K562 (cell line): ENCODE measurements at regions not wholly inside any gene's neighbourhood (a gene's known extent, or its start where the extent isn't known, plus 50 kb on each side); places are given as distances from the start of the nearest gene placed in this dataset.

ENCODE experiments used
- ATAC-seq: fragments of 200-7000 bp; cut with Tn5 transposase; 3 replicates; pipeline ENCODE4 v1.9.1; 2020; ENCODE audit warnings: moderate library complexity
- BruUV-seq: library from RNA; stranded (reverse); fragments of 400-500 nt; replicated peaks from 2 replicates; lab custom pipeline; 2021; lab: Mats Ljungman, UMichigan
- CTCF ChIA-PET: fragments of 300-600 bp; formaldehyde crosslinking; extraction: SDS; loops from one replicate; lab custom pipeline; 2021; ENCODE audit warnings: low intra/inter-chr PET ratio; lab: Yijun Ruan, JAX
- POLR2A ChIA-PET: fragments of 300-600, 350-650 bp; sonication (Branson Sonifier 250); formaldehyde crosslinking; extraction: SDS; loops from one replicate; lab custom pipeline; 2021; ENCODE audit warnings: antibody characterized with exemption, inconsistent platforms; lab: Yijun Ruan, JAX
- DNase-seq, 4 experiments: peaks; one replicate each; pipeline versions ENCODE4 v3.0.0 to v3.0.0-alpha.2; 2011 to 2018; ENCODE audit warnings: low spot score in 3 of 4, mixed read lengths in 3 of 4; ENCODE audit errors: extremely low read depth in 1 of 4
- FAIRE-seq: peaks from 2 replicates; lab custom pipeline; 2011; peaks lifted over from hg19 to GRCh38; lab: Jason Lieb, UNC
- H2AFZ ChIP-seq: 2 replicates; pipeline ENCODE4 v1.6.0; 2011; ENCODE audit warnings: low read depth, low read length, control low read depth, inconsistent platforms
- H3K27ac ChIP-seq: fragments of 200-600 bp; 3 replicates; pipeline ENCODE4 v1.8.0; 2011; ENCODE audit warnings: low read depth, mild to moderate bottlenecking, control low read depth, inconsistent platforms, low read length, moderate library complexity, mixed read lengths; ENCODE audit errors: extremely low read depth
- H3K27me3 ChIP-seq, 2 experiments: fragments of 300-600 bp in 1 of 2; 2 replicates in 1 of 2; 3 replicates in 1 of 2; pipeline versions ENCODE4 v1.6.0 to v1.8.0; 2011; ENCODE audit warnings: inconsistent platforms in 2 of 2, low read length in 2 of 2, mild to moderate bottlenecking in 1 of 2, mixed read lengths in 1 of 2, moderate library complexity in 1 of 2; ENCODE audit not compliant: control insufficient read depth in 2 of 2, insufficient read depth in 2 of 2
- H3K36me3 ChIP-seq: fragments of 300-600 bp; 3 replicates; pipeline ENCODE4 v1.8.0; 2011; ENCODE audit warnings: mild to moderate bottlenecking, low read length, inconsistent platforms; ENCODE audit not compliant: control insufficient read depth, insufficient read depth
- H3K4me1 ChIP-seq, 2 experiments: fragments of 200-600 bp in 1 of 2; replicated peaks in 1 of 2; 2 replicates in 1 of 2; 3 replicates in 1 of 2; pipeline versions ENCODE4 v1.5.1 to v1.8.0; 2011; ENCODE audit warnings: inconsistent platforms in 2 of 2, low read length in 2 of 2, mild to moderate bottlenecking in 1 of 2, mixed read lengths in 1 of 2, moderate library complexity in 1 of 2; ENCODE audit not compliant: control insufficient read depth in 2 of 2, insufficient read depth in 2 of 2
- H3K4me2 ChIP-seq: 2 replicates; pipeline ENCODE4 v1.6.1; 2011; ENCODE audit warnings: low read length, control low read depth, inconsistent platforms, mixed read lengths; ENCODE audit not compliant: insufficient read depth
- H3K4me3 ChIP-seq: fragments of 200-600 bp; sonication (generic), shearing (Covaris generic); 2 replicates; pipeline ENCODE4 v1.5.1; 2016; ENCODE audit warnings: control low read depth, inconsistent platforms
- H3K79me2 ChIP-seq: fragments of 200-600 bp; 3 replicates; pipeline ENCODE4 v1.8.0; 2011; ENCODE audit warnings: low read length, inconsistent platforms; ENCODE audit not compliant: control insufficient read depth, insufficient read depth
- H3K9ac ChIP-seq, 2 experiments: 2 replicates each; pipeline versions ENCODE4 v1.6.0 to v1.6.1; 2011; ENCODE audit warnings: low read depth in 2 of 2, low read length in 2 of 2, control low read depth in 1 of 2, inconsistent platforms in 1 of 2, mild to moderate bottlenecking in 1 of 2, mixed read lengths in 1 of 2; ENCODE audit not compliant: insufficient read depth in 1 of 2
- H3K9me1 ChIP-seq: one replicate; pipeline ENCODE4 v1.6.0; 2011; ENCODE audit warnings: inconsistent platforms, mild to moderate bottlenecking, low read length, moderate library complexity; ENCODE audit not compliant: control insufficient read depth, insufficient read depth
- H3K9me3 ChIP-seq: replicated peaks from 2 replicates; pipeline ENCODE4 v1.5.1; 2011; ENCODE audit warnings: low read depth, low read length, inconsistent platforms; ENCODE audit not compliant: control insufficient read depth, insufficient read depth
- H4K20me1 ChIP-seq: replicated peaks from 2 replicates; pipeline ENCODE4 v1.6.1; 2011; ENCODE audit warnings: low read length, inconsistent platforms, mixed read lengths; ENCODE audit not compliant: control insufficient read depth, insufficient read depth
- MYNN ChIP-seq, 2 experiments: sonication (generic); formaldehyde crosslinking in 1 of 2; IDR thresholded peaks; 2 replicates each; pipeline versions ENCODE4 v1.5.0 to v1.6.1; 2016 to 2020; ENCODE audit warnings: antibody characterized with exemption in 1 of 2, missing genetic modification reagents in 1 of 2
- PURB ChIP-seq: sonication (generic); formaldehyde crosslinking; IDR thresholded peaks from 2 replicates; pipeline ENCODE4 v1.9.0; 2021; ENCODE audit warnings: low read depth, mild to moderate bottlenecking, missing genetic modification reagents
- RBM14 ChIP-seq: fragments of 200-400 bp; formaldehyde crosslinking; IDR thresholded peaks from 2 replicates; pipeline ENCODE4 v1.6.1; 2018; ENCODE audit warnings: low read depth, mild to moderate bottlenecking, low read length, moderate library complexity, borderline replicate concordance; ENCODE audit not compliant: insufficient read depth
- SAFB ChIP-seq: fragments of 200-400 bp; formaldehyde crosslinking; IDR thresholded peaks from 2 replicates; pipeline ENCODE4 v1.6.1; 2017; ENCODE audit warnings: low read depth, low read length, borderline replicate concordance
- TRIM28 ChIP-seq: fragments of 450-650 bp; IDR thresholded peaks from 2 replicates; pipeline ENCODE4 v1.6.1; 2017
- WGBS: fragments of 100-300 bp; shearing (Covaris generic); methylation state at CpG from one replicate; pipeline ENCODE4 v1.1.6; 2016; ENCODE audit warnings: low coverage, mixed read lengths; ENCODE audit not compliant: insufficient coverage; ENCODE audit errors: missing lambda C conversion rate; 5-methylcytosine and 5-hydroxymethylcytosine counted together
- in situ Hi-C: fragments of 300-500 bp; cut with MboI; formaldehyde crosslinking; loops from 4 replicates; pipeline ENCODE4 v1.15.0; 2018; ENCODE audit warnings: inconsistent platforms, mixed read lengths
- intact Hi-C: fragments of 100-400 bp; cut with micrococcal nuclease; formaldehyde crosslinking; loops from 2 replicates; pipeline ENCODE4 v1.14.2; 2022
- TF ChIP-seq, protein P1 (sequence below), 3 experiments: fragments of 200-800 bp in 1 of 3; fragments of 250-450 bp in 1 of 3; fragments of 450-650 bp in 1 of 3; sonication (Bioruptor Pico) in 1 of 3; sonication (Bioruptor generic) in 1 of 3; formaldehyde crosslinking in 1 of 3; IDR thresholded peaks; 2 replicates each; pipeline versions ENCODE4 v1.6.1 to v1.8.0; 2016 to 2022; ENCODE audit warnings: mild to moderate bottlenecking in 2 of 3, missing genetic modification characterization in 2 of 3, missing compliant biosample characterization in 1 of 3, moderate library complexity in 1 of 3

DNA sequence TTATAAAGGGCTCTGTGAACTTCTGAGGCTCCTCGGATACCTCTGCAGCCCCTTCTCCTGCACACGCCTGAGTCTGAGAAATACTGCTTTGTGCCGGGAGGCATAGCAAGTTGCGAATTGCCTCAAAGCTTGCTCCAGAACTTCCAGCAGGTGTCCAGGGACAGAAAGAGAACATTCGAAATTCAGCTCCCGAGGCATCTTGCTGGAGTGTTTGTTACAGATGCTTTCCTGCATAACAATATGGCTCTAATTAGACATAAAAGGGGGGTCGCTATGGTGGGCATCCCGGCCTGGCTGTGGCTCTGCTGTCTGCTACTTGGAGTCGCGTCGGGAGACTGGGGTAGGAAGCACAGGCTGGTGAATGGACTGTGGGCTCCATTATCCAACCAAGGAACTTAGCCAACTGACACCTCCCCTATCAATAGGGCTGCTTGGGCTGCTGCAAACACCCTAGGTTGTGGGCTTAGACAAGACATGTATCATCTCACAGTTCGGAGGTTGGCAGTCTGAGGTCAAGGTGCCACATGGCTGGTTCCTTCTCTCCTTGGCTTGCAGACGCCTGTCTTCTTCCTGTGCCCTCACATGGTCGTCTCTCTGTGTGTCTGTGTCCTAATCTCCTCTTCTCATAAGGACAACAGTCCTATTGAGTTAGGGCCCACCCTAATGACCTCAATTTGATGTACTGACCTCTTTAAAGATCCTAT is 607.0 kb downstream of the NPHP4 start:
- no TSS peak for BruUV-seq
- H3K4me2 ChIP-seq: no peak overlapping the region
- no peak for TF ChIP-seq PURB (CRISPR knock-in tag)
- TF ChIP-seq RBM14: no peak
- TF ChIP-seq SAFB: no peak
- TF ChIP-seq, protein P1, sequence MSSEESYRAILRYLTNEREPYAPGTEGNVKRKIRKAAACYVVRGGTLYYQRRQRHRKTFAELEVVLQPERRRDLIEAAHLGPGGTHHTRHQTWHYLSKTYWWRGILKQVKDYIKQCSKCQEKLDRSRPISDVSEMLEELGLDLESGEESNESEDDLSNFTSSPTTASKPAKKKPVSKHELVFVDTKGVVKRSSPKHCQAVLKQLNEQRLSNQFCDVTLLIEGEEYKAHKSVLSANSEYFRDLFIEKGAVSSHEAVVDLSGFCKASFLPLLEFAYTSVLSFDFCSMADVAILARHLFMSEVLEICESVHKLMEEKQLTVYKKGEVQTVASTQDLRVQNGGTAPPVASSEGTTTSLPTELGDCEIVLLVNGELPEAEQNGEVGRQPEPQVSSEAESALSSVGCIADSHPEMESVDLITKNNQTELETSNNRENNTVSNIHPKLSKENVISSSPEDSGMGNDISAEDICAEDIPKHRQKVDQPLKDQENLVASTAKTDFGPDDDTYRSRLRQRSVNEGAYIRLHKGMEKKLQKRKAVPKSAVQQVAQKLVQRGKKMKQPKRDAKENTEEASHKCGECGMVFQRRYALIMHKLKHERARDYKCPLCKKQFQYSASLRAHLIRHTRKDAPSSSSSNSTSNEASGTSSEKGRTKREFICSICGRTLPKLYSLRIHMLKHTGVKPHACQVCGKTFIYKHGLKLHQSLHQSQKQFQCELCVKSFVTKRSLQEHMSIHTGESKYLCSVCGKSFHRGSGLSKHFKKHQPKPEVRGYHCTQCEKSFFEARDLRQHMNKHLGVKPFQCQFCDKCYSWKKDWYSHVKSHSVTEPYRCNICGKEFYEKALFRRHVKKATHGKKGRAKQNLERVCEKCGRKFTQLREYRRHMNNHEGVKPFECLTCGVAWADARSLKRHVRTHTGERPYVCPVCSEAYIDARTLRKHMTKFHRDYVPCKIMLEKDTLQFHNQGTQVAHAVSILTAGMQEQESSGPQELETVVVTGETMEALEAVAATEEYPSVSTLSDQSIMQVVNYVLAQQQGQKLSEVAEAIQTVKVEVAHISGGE (CRISPR knock-in tag; IDR thresholded peaks at IDR 0.05): no peak
- no peak for TF ChIP-seq TRIM28
- no peak for TF ChIP-seq MYNN (IDR thresholded peaks at IDR 0.05)
- no peak for TF ChIP-seq MYNN (CRISPR knock-in tag; IDR thresholded peaks at IDR 0.05)
- ATAC-seq (no peak), FAIRE-seq (no peak), DNase-seq (no peak)
- H3K79me2 ChIP-seq: no peaks in the 10 kb centered on the region
- H3K9ac ChIP-seq: no peak overlapping the region
- ChIA-PET POLR2A (no interaction called here), CTCF (no interaction called here)
- intact Hi-C loops: no loop called here
- no peaks in the 10 kb centered on the region for H3K4me1 ChIP-seq
- no peak overlapping the region for H2AFZ ChIP-seq
- no peaks in the 10 kb centered on the region; a peak in 1 of 5 replicates for H3K27me3 ChIP-seq
- no peaks in the 10 kb centered on the region for H3K36me3 ChIP-seq
- H3K9me1 ChIP-seq: no peaks in the 10 kb centered on the region
- WGBS: 2% methylated on average over 14 of the region's 14 CpGs
- H3K4me3 ChIP-seq: no peak overlapping the region
- H3K9me3 ChIP-seq: peaks cover 4% of the 10 kb centered on the region
- H3K27ac ChIP-seq: no peak overlapping the region
- in situ Hi-C loops: no loop called here
- H4K20me1 ChIP-seq: no peaks in the 10 kb centered on the region
